Parathyroid adenoma (tissue), 2 donors: ENCODE measurements at regions not wholly inside any gene's neighbourhood (a gene's known extent, or its start where the extent isn't known, plus 50 kb on each side); places are given as distances from the start of the nearest gene placed in this dataset.

ENCODE experiments used
- H2AFZ ChIP-seq: fragments of 300-600 bp; sonication (generic); one replicate; pipeline ENCODE4 v1.7.0; 2017; ENCODE audit warnings: antibody characterized with exemption, mild to moderate bottlenecking
- H3K27ac ChIP-seq: fragments of 300-600 bp; sonication (generic); one replicate; pipeline ENCODE4 v1.7.0; 2017
- H3K27me3 ChIP-seq: fragments of 300-600 bp; sonication (generic); one replicate; pipeline ENCODE4 v1.7.0; 2017; ENCODE audit warnings: low read length; ENCODE audit not compliant: control insufficient read depth, insufficient read depth
- H3K36me3 ChIP-seq: fragments of 300-600 bp; sonication (generic); one replicate; pipeline ENCODE4 v1.7.0; 2017; ENCODE audit warnings: low read length; ENCODE audit not compliant: control insufficient read depth, insufficient read depth
- H3K4me1 ChIP-seq: fragments of 300-600 bp; sonication (generic); one replicate; pipeline ENCODE4 v1.7.0; 2017; ENCODE audit warnings: control low read depth
- H3K4me2 ChIP-seq: fragments of 300-600 bp; sonication (generic); one replicate; pipeline ENCODE4 v1.7.0; 2017; ENCODE audit warnings: low read length
- H3K4me3 ChIP-seq: fragments of 300-600 bp; sonication (generic); one replicate; pipeline ENCODE4 v1.7.0; 2017; ENCODE audit warnings: low read depth, low read length
- H3K79me2 ChIP-seq: fragments of 300-600 bp; sonication (generic); one replicate; pipeline ENCODE4 v1.7.0; 2017; ENCODE audit warnings: control low read depth
- H3K9ac ChIP-seq: fragments of 300-600 bp; sonication (generic); one replicate; pipeline ENCODE4 v1.7.0; 2017; ENCODE audit warnings: mild to moderate bottlenecking
- H3K9me3 ChIP-seq: fragments of 300-600 bp; sonication (generic); one replicate; pipeline ENCODE4 v1.7.0; 2017; ENCODE audit warnings: low read length; ENCODE audit not compliant: control insufficient read depth
- CTCF ChIP-seq: fragments of 300-600 bp; sonication (generic); IDR thresholded peaks from one replicate; pipeline ENCODE4 v1.7.0; 2017; ENCODE audit warnings: antibody characterized with exemption, mild to moderate bottlenecking
- donor health status: primary hyperparathyroidism.

- no peak for TF ChIP-seq CTCF
Measured at GRCh38 chr1:81371864-81372263, 428.9 kb upstream of the ADGRL2 start.

GRCh38 chr1:81369833-81370232, 430.9 kb upstream of the ADGRL2 start:
- Histone ChIP-seq H3K4me1 (no peaks in the 10 kb centered on the region), H3K9me3 (no peaks in the 10 kb centered on the region), H3K79me2 (no peaks in the 10 kb centered on the region), H3K4me2 (no peak overlapping the region), H3K27me3 (no peaks in the 10 kb centered on the region), H3K4me3 (no peak overlapping the region), H3K9ac (no peak overlapping the region), H3K27ac (no peak overlapping the region), H3K36me3 (no peaks in the 10 kb centered on the region), H2AFZ (no peak overlapping the region)
- TF ChIP-seq CTCF = no peak

More at GRCh38 chr1:81371864-81372263, 428.9 kb upstream of the ADGRL2 start:
- Histone ChIP-seq H3K27ac (no peak overlapping the region), H3K4me2 (peak overlapping the region; percentile 52), H3K36me3 (no peaks in the 10 kb centered on the region), H2AFZ (no peak overlapping the region), H3K4me3 (no peak overlapping the region), H3K9me3 (no peaks in the 10 kb centered on the region), H3K27me3 (no peaks in the 10 kb centered on the region), H3K9ac (no peak overlapping the region), H3K79me2 (no peaks in the 10 kb centered on the region), H3K4me1 (no peaks in the 10 kb centered on the region)

- Histone ChIP-seq H3K9me3 (no peaks in the 10 kb centered on the region), H3K27me3 (no peaks in the 10 kb centered on the region), H3K4me3 (no peak overlapping the region), H3K9ac (no peak overlapping the region), H2AFZ (no peak overlapping the region), H3K4me2 (no peak overlapping the region), H3K27ac (no peak overlapping the region), H3K79me2 (no peaks in the 10 kb centered on the region), H3K4me1 (no peaks in the 10 kb centered on the region), H3K36me3 (no peaks in the 10 kb centered on the region)
- TF ChIP-seq CTCF = no peak
Measured at GRCh38 chr1:81366173-81366572, 434.6 kb upstream of the ADGRL2 start.

GRCh38 chr1:81364088-81364487, 436.6 kb upstream of the ADGRL2 start:
- no peak for TF ChIP-seq CTCF
- Histone ChIP-seq H3K27ac (no peak overlapping the region), H2AFZ (no peak overlapping the region), H3K27me3 (no peaks in the 10 kb centered on the region), H3K4me2 (no peak overlapping the region), H3K4me3 (no peak overlapping the region), H3K9ac (no peak overlapping the region), H3K4me1 (no peaks in the 10 kb centered on the region), H3K9me3 (no peaks in the 10 kb centered on the region), H3K36me3 (no peaks in the 10 kb centered on the region), H3K79me2 (no peaks in the 10 kb centered on the region)

- TF ChIP-seq CTCF = no peak
- Histone ChIP-seq H3K27me3 (no peaks in the 10 kb centered on the region), H3K4me3 (no peak overlapping the region)
Measured at GRCh38 chr1:81358151-81358550, 442.6 kb upstream of the ADGRL2 start.

More at GRCh38 chr1:81358151-81358550, 442.6 kb upstream of the ADGRL2 start:
- no peak overlapping the region for H3K27ac ChIP-seq
- H3K9ac ChIP-seq = no peak overlapping the region
- no peaks in the 10 kb centered on the region for H3K9me3 ChIP-seq
- H3K36me3 ChIP-seq = no peaks in the 10 kb centered on the region
- H3K4me1 ChIP-seq = no peaks in the 10 kb centered on the region
- no peaks in the 10 kb centered on the region for H3K79me2 ChIP-seq
- H3K4me2 ChIP-seq = no peak overlapping the region
- no peak overlapping the region for H2AFZ ChIP-seq
